ENCODE measurements at regions not wholly inside any gene's neighbourhood (a gene's known extent, or its start where the extent isn't known, plus 50 kb on each side); places are given as distances from the start of the nearest gene placed in this dataset.

GRCh38 chr1:58084266-58084665, 462.3 kb downstream of the OMA1 start:
- H3K9ac ChIP-seq (ENCODE audit: low read depth, low read length), result no peak overlapping the region
- no peak for DNase-seq
- H3K4me2 ChIP-seq (ENCODE audit: insufficient read depth, low read length), result no peak overlapping the region
- TF ChIP-seq EZH2 (IDR thresholded peaks at IDR 0.05; ENCODE audit: borderline replicate concordance, low read depth, low read length, severe bottlenecking) (no peak), CTCF (IDR thresholded peaks at IDR 0.05; ENCODE audit: borderline replicate concordance, extremely low read depth, low read length, poor library complexity, severe bottlenecking) (no peak)
- H3K79me2 ChIP-seq (ENCODE audit: insufficient read depth, low read length), result no peaks in the 10 kb centered on the region
- ATAC-seq (ENCODE audit: insufficient read depth, low read depth), result no peak
- no peaks in the 10 kb centered on the region for H4K20me1 ChIP-seq (ENCODE audit: insufficient read depth, low read length)
- no peak overlapping the region for H3K4me3 ChIP-seq (ENCODE audit: low read depth in 1 of 2, low read length in 2 of 2)
- H3K9me3 ChIP-seq (ENCODE audit: insufficient read depth, low read length, severe bottlenecking), result no peaks in the 10 kb centered on the region
- H3K36me3 ChIP-seq (ENCODE audit: insufficient read depth, low read length), result no peaks in the 10 kb centered on the region
- H2AFZ ChIP-seq (ENCODE audit: low read depth, low read length), result no peak overlapping the region
- H3K4me1 ChIP-seq (ENCODE audit: insufficient read depth, low read length), result no peaks in the 10 kb centered on the region
- no peaks in the 10 kb centered on the region for H3K27me3 ChIP-seq (ENCODE audit: insufficient read depth, low read length, poor library complexity)
- no peak overlapping the region for H3K27ac ChIP-seq (ENCODE audit: low read length)

GRCh38 chr1:58082596-58082995, 463.9 kb downstream of the OMA1 start:
- Histone ChIP-seq H3K4me2 (ENCODE audit: insufficient read depth, low read length) (no peak overlapping the region), H3K36me3 (ENCODE audit: insufficient read depth, low read length) (no peaks in the 10 kb centered on the region), H3K4me3 (ENCODE audit: low read depth in 1 of 2, low read length in 2 of 2) (no peak overlapping the region), H4K20me1 (ENCODE audit: insufficient read depth, low read length) (no peaks in the 10 kb centered on the region), H3K27me3 (ENCODE audit: insufficient read depth, low read length, poor library complexity) (no peaks in the 10 kb centered on the region), H3K9ac (ENCODE audit: low read depth, low read length) (no peak overlapping the region), H3K4me1 (ENCODE audit: insufficient read depth, low read length) (no peaks in the 10 kb centered on the region), H2AFZ (ENCODE audit: low read depth, low read length) (no peak overlapping the region), H3K9me3 (ENCODE audit: insufficient read depth, low read length, severe bottlenecking) (no peaks in the 10 kb centered on the region), H3K27ac (ENCODE audit: low read length) (no peak overlapping the region), H3K79me2 (ENCODE audit: insufficient read depth, low read length) (no peaks in the 10 kb centered on the region)
- DNase-seq (no peak), ATAC-seq (ENCODE audit: insufficient read depth, low read depth) (no peak)
- TF ChIP-seq EZH2 (IDR thresholded peaks at IDR 0.05; ENCODE audit: borderline replicate concordance, low read depth, low read length, severe bottlenecking), result no peak
- no peak for TF ChIP-seq CTCF (IDR thresholded peaks at IDR 0.05; ENCODE audit: borderline replicate concordance, extremely low read depth, low read length, poor library complexity, severe bottlenecking)

GRCh38 chr1:58076258-58076657, 470.3 kb downstream of the OMA1 start:
- ATAC-seq (ENCODE audit: insufficient read depth, low read depth) (no peak), DNase-seq (no peak)
- Histone ChIP-seq H3K79me2 (ENCODE audit: insufficient read depth, low read length) (no peaks in the 10 kb centered on the region), H2AFZ (ENCODE audit: low read depth, low read length) (no peak overlapping the region), H3K9ac (ENCODE audit: low read depth, low read length) (no peak overlapping the region), H4K20me1 (ENCODE audit: insufficient read depth, low read length) (no peaks in the 10 kb centered on the region), H3K9me3 (ENCODE audit: insufficient read depth, low read length, severe bottlenecking) (no peaks in the 10 kb centered on the region), H3K27ac (ENCODE audit: low read length) (no peak overlapping the region), H3K4me3 (ENCODE audit: low read depth in 1 of 2, low read length in 2 of 2) (no peak overlapping the region), H3K4me1 (ENCODE audit: insufficient read depth, low read length) (no peaks in the 10 kb centered on the region), H3K4me2 (ENCODE audit: insufficient read depth, low read length) (no peak overlapping the region), H3K36me3 (ENCODE audit: insufficient read depth, low read length) (no peaks in the 10 kb centered on the region), H3K27me3 (ENCODE audit: insufficient read depth, low read length, poor library complexity) (no peaks in the 10 kb centered on the region)
- TF ChIP-seq EZH2 (IDR thresholded peaks at IDR 0.05; ENCODE audit: borderline replicate concordance, low read depth, low read length, severe bottlenecking), result no peak
- no peak for TF ChIP-seq CTCF (IDR thresholded peaks at IDR 0.05; ENCODE audit: borderline replicate concordance, extremely low read depth, low read length, poor library complexity, severe bottlenecking)

- H3K9me3 ChIP-seq (ENCODE audit: insufficient read depth, low read length, severe bottlenecking), result no peaks in the 10 kb centered on the region
- DNase-seq, result no peak
- H4K20me1 ChIP-seq (ENCODE audit: insufficient read depth, low read length), result no peaks in the 10 kb centered on the region
- H3K4me2 ChIP-seq (ENCODE audit: insufficient read depth, low read length), result no peak overlapping the region
- no peaks in the 10 kb centered on the region for H3K4me1 ChIP-seq (ENCODE audit: insufficient read depth, low read length)
- TF ChIP-seq EZH2 (IDR thresholded peaks at IDR 0.05; ENCODE audit: borderline replicate concordance, low read depth, low read length, severe bottlenecking) (no peak), CTCF (IDR thresholded peaks at IDR 0.05; ENCODE audit: borderline replicate concordance, extremely low read depth, low read length, poor library complexity, severe bottlenecking) (no peak)
- H3K27ac ChIP-seq (ENCODE audit: low read length), result no peak overlapping the region
- no peaks in the 10 kb centered on the region for H3K27me3 ChIP-seq (ENCODE audit: insufficient read depth, low read length, poor library complexity)
- H2AFZ ChIP-seq (ENCODE audit: low read depth, low read length), result no peak overlapping the region
- H3K36me3 ChIP-seq (ENCODE audit: insufficient read depth, low read length), result no peaks in the 10 kb centered on the region
- no peaks in the 10 kb centered on the region for H3K79me2 ChIP-seq (ENCODE audit: insufficient read depth, low read length)
- no peak overlapping the region for H3K4me3 ChIP-seq (ENCODE audit: low read depth in 1 of 2, low read length in 2 of 2)
- ATAC-seq (ENCODE audit: insufficient read depth, low read depth), result no peak
- no peak overlapping the region for H3K9ac ChIP-seq (ENCODE audit: low read depth, low read length)
These were observed 471.3 kb downstream of the OMA1 start for GRCh38 chr1:58075188-58075578.

Measured in DND-41 (cell line).